PC-9 (cell line): ENCODE measurements at regions not wholly inside any gene's neighbourhood (a gene's known extent, or its start where the extent isn't known, plus 50 kb on each side); places are given as distances from the start of the nearest gene placed in this dataset.

Experiments used
- BruUV-seq: library from RNA; stranded (reverse); fragments of 400-500 nt; replicated peaks from 2 replicates; lab custom pipeline; 2021; lab: Mats Ljungman, UMichigan
- CTCF ChIA-PET: fragments of 300-600 bp; sonication (Branson Sonifier 250); formaldehyde crosslinking; loops from one replicate; lab custom pipeline; 2022; ENCODE audit warnings: antibody characterized with exemption; lab: Charles Lee
- POLR2A ChIA-PET: fragments of 300-600 bp; sonication (Branson Sonifier 250); formaldehyde crosslinking; loops from one replicate; lab custom pipeline; 2022; ENCODE audit warnings: antibody characterized with exemption; ENCODE audit not compliant: unreplicated experiment; lab: Charles Lee
- DNase-seq, 2 experiments: peaks; one replicate each; pipeline versions ENCODE4 v3.0.0 to v3.0.0-alpha.2; 2015 to 2022; ENCODE audit warnings: mixed read lengths in 1 of 2
- H2AFZ ChIP-seq: fragments of 200-600 bp; sonication (generic); 2 replicates; pipeline ENCODE4 v1.8.1; 2017; ENCODE audit warnings: antibody characterized with exemption
- H3F3A ChIP-seq: fragments of 200-600 bp; sonication (generic); 2 replicates; pipeline ENCODE4 v1.8.1; 2017; ENCODE audit warnings: antibody characterized with exemption, mild to moderate bottlenecking, low read depth; ENCODE audit not compliant: insufficient read depth
- H3K27ac ChIP-seq: fragments of 200-600 bp; sonication (generic); 2 replicates; pipeline ENCODE4 v1.6.1; 2016; ENCODE audit warnings: mixed run types
- H3K27me3 ChIP-seq: fragments of 200-600 bp; sonication (generic); 2 replicates; pipeline ENCODE4 v1.6.1; 2016; ENCODE audit warnings: low read depth, mixed run types; ENCODE audit not compliant: insufficient read depth
- H3K36me3 ChIP-seq: fragments of 200-600 bp; sonication (generic); 2 replicates; pipeline ENCODE4 v1.6.1; 2016; ENCODE audit warnings: low read depth, mixed run types
- H3K4me1 ChIP-seq: fragments of 200-600 bp; sonication (generic); replicated peaks from 2 replicates; pipeline ENCODE4 v1.6.1; 2016; ENCODE audit warnings: mixed run types; ENCODE audit not compliant: insufficient read depth
- H3K4me2 ChIP-seq: fragments of 200-600 bp; sonication (generic); 2 replicates; pipeline ENCODE4 v1.6.1; 2017; ENCODE audit warnings: mixed run types
- H3K4me3 ChIP-seq: fragments of 200-600 bp; sonication (generic); 2 replicates; pipeline ENCODE4 v1.6.1; 2016; ENCODE audit warnings: mixed run types
- H3K79me2 ChIP-seq: fragments of 200-600 bp; sonication (generic); 2 replicates; pipeline ENCODE4 v1.6.1; 2017; ENCODE audit warnings: low read depth, mixed run types
- H3K9me2 ChIP-seq: fragments of 200-600 bp; sonication (generic); 2 replicates; pipeline ENCODE4 v1.8.1; 2017; ENCODE audit warnings: mild to moderate bottlenecking; ENCODE audit not compliant: insufficient read depth
- H3K9me3 ChIP-seq: fragments of 200-600 bp; sonication (generic); 2 replicates; pipeline ENCODE4 v1.8.1; 2016; ENCODE audit warnings: low read depth; ENCODE audit not compliant: insufficient read depth
- H4K20me1 ChIP-seq: fragments of 200-600 bp; sonication (generic); 2 replicates; pipeline ENCODE4 v1.8.1; 2017; ENCODE audit not compliant: insufficient read depth
- CTCF ChIP-seq: fragments of 200-600 bp; sonication (generic); conservative IDR thresholded peaks from 2 replicates; pipeline ENCODE4 v1.6.1; 2017; ENCODE audit warnings: mixed run types, antibody characterized with exemption, mild to moderate bottlenecking, moderate library complexity
- EZH2 ChIP-seq: fragments of 200-600 bp; sonication (generic); IDR thresholded peaks from 2 replicates; pipeline ENCODE4 v1.8.0; 2017; ENCODE audit warnings: antibody characterized with exemption, low read depth
- intact Hi-C: fragments of 100-400 bp; cut with micrococcal nuclease; formaldehyde crosslinking; loops from one replicate; pipeline ENCODE4 v1.10.0; 2022; ENCODE audit not compliant: unreplicated experiment

- Histone ChIP-seq H3K79me2 (no peaks in the 10 kb centered on the region), H4K20me1 (no peaks in the 10 kb centered on the region), H3K4me1 (no peaks in the 10 kb centered on the region), H3K36me3 (no peaks in the 10 kb centered on the region), H3K27me3 (no peaks in the 10 kb centered on the region), H2AFZ (no peak overlapping the region), H3K9me3 (no peaks in the 10 kb centered on the region), H3K27ac (no peak overlapping the region), H3K4me2 (no peak overlapping the region), H3K9me2 (no peaks in the 10 kb centered on the region; the same call in 1 of the 2 replicates), H3F3A (no peaks in the 10 kb centered on the region), H3K4me3 (no peak overlapping the region)
- TF ChIP-seq CTCF (no peak), EZH2 (no peak)
- ChIA-PET CTCF (no interaction called here), POLR2A (no interaction called here)
- no TSS peak for BruUV-seq
- intact Hi-C loops: no loop called here
- no peak for DNase-seq
Measured at GRCh38 chr21:24730661-24731060, 876.6 kb downstream of the MRPL39 start.

- Histone ChIP-seq H3K9me2 (no peaks in the 10 kb centered on the region; the same call in 1 of the 2 replicates), H2AFZ (no peak overlapping the region), H3K27me3 (no peaks in the 10 kb centered on the region), H3K4me1 (no peaks in the 10 kb centered on the region), H3F3A (no peaks in the 10 kb centered on the region), H3K79me2 (no peaks in the 10 kb centered on the region), H3K36me3 (no peaks in the 10 kb centered on the region), H3K4me3 (no peak overlapping the region), H3K27ac (no peak overlapping the region), H4K20me1 (no peaks in the 10 kb centered on the region), H3K4me2 (no peak overlapping the region), H3K9me3 (no peaks in the 10 kb centered on the region)
- CTCF ChIA-PET: no interaction called here
- BruUV-seq: no TSS peak
- TF ChIP-seq CTCF (no peak), EZH2 (no peak)
- POLR2A ChIA-PET: no interaction called here
- DNase-seq: no peak
- intact Hi-C loops: no loop called here
Measured at GRCh38 chr21:24729568-24729967, 877.7 kb downstream of the MRPL39 start.

GRCh38 chr21:24727803-24728440 lies 879.4 kb downstream of the MRPL39 start:
- Histone ChIP-seq H4K20me1 (no peaks in the 10 kb centered on the region), H3K27me3 (no peaks in the 10 kb centered on the region), H3K36me3 (no peaks in the 10 kb centered on the region), H3K9me2 (no peaks in the 10 kb centered on the region; the same call in 1 of the 2 replicates), H3K9me3 (no peaks in the 10 kb centered on the region), H2AFZ (no peak overlapping the region), H3K79me2 (no peaks in the 10 kb centered on the region), H3K4me2 (no peak overlapping the region), H3K4me3 (no peak overlapping the region), H3K4me1 (no peaks in the 10 kb centered on the region), H3K27ac (no peak overlapping the region), H3F3A (no peaks in the 10 kb centered on the region)
- TF ChIP-seq CTCF: no peak
- ChIA-PET CTCF (no interaction called here), POLR2A (no interaction called here)
- intact Hi-C loops: no loop called here
- BruUV-seq: no TSS peak
- DNase-seq: no peak
